Fibroblast of lung (primary cell): ENCODE measurements at regions not wholly inside any gene's neighbourhood (a gene's known extent, or its start where the extent isn't known, plus 50 kb on each side); places are given as distances from the start of the nearest gene placed in this dataset.

Experiments
- DNase-seq, 2 donors: peaks; one replicate each; pipeline versions ENCODE4 v3.0.0 to v3.0.0-alpha.2; 2010; ENCODE audit warnings: low read depth in 2 of 2
- H2AFZ ChIP-seq: 2 replicates; pipeline ENCODE4 v1.5.1; 2012; ENCODE audit warnings: low read length, control low read depth, inconsistent platforms
- H3K27ac ChIP-seq: 2 replicates; pipeline ENCODE4 v1.5.1; 2011; ENCODE audit warnings: low read length, control low read depth; ENCODE audit not compliant: insufficient read depth
- H3K27me3 ChIP-seq: 2 replicates; pipeline ENCODE4 v1.5.1; 2011; ENCODE audit warnings: mild to moderate bottlenecking, low read length; ENCODE audit not compliant: control insufficient read depth, insufficient read depth
- H3K36me3 ChIP-seq: 2 replicates; pipeline ENCODE4 v1.5.1; 2011; ENCODE audit warnings: low read length; ENCODE audit not compliant: control insufficient read depth, insufficient read depth
- H3K4me1 ChIP-seq: 2 replicates; pipeline ENCODE4 v1.5.1; 2011; ENCODE audit warnings: low read length; ENCODE audit not compliant: control insufficient read depth, insufficient read depth; ENCODE audit errors: extremely low read depth
- H3K4me2 ChIP-seq: 2 replicates; pipeline ENCODE4 v1.5.1; 2011; ENCODE audit warnings: low read length, control low read depth; ENCODE audit not compliant: insufficient read depth; ENCODE audit errors: extremely low read depth
- H3K4me3 ChIP-seq, 4 experiments: fragments of 200-600 bp in 1 of 4; sonication (generic) in 1 of 4; replicated peaks in 1 of 4; 2 replicates each; pipeline ENCODE4 v1.5.1; 2011 to 2016; ENCODE audit warnings: low read length in 4 of 4, low read depth in 3 of 4, mild to moderate bottlenecking in 3 of 4, control low read depth in 2 of 4, inconsistent platforms in 1 of 4, mixed read lengths in 1 of 4; ENCODE audit not compliant: insufficient read depth in 1 of 4; ENCODE audit errors: control extremely low read depth in 1 of 4
- H3K79me2 ChIP-seq: 2 replicates; pipeline ENCODE4 v1.5.1; 2012; ENCODE audit warnings: mild to moderate bottlenecking, low read length, inconsistent platforms; ENCODE audit not compliant: control insufficient read depth, insufficient read depth
- H3K9ac ChIP-seq: 2 replicates; pipeline ENCODE4 v1.5.1; 2011; ENCODE audit warnings: mild to moderate bottlenecking, low read length, control low read depth; ENCODE audit not compliant: insufficient read depth
- H3K9me3 ChIP-seq: 2 replicates; pipeline ENCODE4 v1.5.1; 2012; ENCODE audit warnings: low read depth, low read length; ENCODE audit not compliant: control insufficient read depth, insufficient read depth
- H4K20me1 ChIP-seq: 2 replicates; pipeline ENCODE4 v1.5.1; 2011; ENCODE audit warnings: low read length; ENCODE audit not compliant: control insufficient read depth, insufficient read depth; ENCODE audit errors: extremely low read depth
- CTCF ChIP-seq, 2 donors: IDR thresholded peaks in 1 of 2; conservative IDR thresholded peaks in 1 of 2; 1 replicate in 1 of 2; 2 replicates in 1 of 2; pipeline ENCODE4 v1.5.1; 2011 to 2012; ENCODE audit warnings: low read length in 2 of 2, control low read depth in 1 of 2, inconsistent platforms in 1 of 2, low read depth in 1 of 2, mild to moderate bottlenecking in 1 of 2
- EZH2 ChIP-seq: IDR thresholded peaks from 2 replicates; pipeline ENCODE4 v1.5.1; 2012; ENCODE audit warnings: low read length, control low read depth, mild to moderate bottlenecking; ENCODE audit errors: missing control alignments

- Histone ChIP-seq H3K9me3 (no peaks in the 10 kb centered on the region), H2AFZ (no peak overlapping the region), H3K27me3 (no peaks in the 10 kb centered on the region), H3K36me3 (no peaks in the 10 kb centered on the region), H3K27ac (peak overlapping the region; percentile 59), H3K9ac (no peak overlapping the region), H3K79me2 (no peaks in the 10 kb centered on the region), H3K4me3 (no peak overlapping the region), H4K20me1 (no peaks in the 10 kb centered on the region), H3K4me1 (peaks cover 3% of the 10 kb centered on the region), H3K4me2 (peak overlapping the region; percentile 13)
- TF ChIP-seq CTCF (conservative IDR thresholded peaks at IDR 0.05 in 1 of 2, IDR thresholded peaks at IDR 0.05 in 1 of 2; ENCODE audit: low read depth in 1 of 2, low read length in 2 of 2) (no peak), EZH2 (no peak)
- peak; percentile 63 to 78 for DNase-seq
Observed at GRCh38 chrX:38929966-38930421, 128.7 kb downstream of the MID1IP1 start.

- Histone ChIP-seq H3K9me3 (no peaks in the 10 kb centered on the region), H3K36me3 (no peaks in the 10 kb centered on the region), H3K4me1 (peaks cover 3% of the 10 kb centered on the region), H3K4me3 (no peak overlapping the region), H3K9ac (no peak overlapping the region), H3K79me2 (no peaks in the 10 kb centered on the region), H3K4me2 (no peak overlapping the region), H4K20me1 (no peaks in the 10 kb centered on the region), H3K27ac (no peak overlapping the region), H2AFZ (no peak overlapping the region), H3K27me3 (no peaks in the 10 kb centered on the region)
- DNase-seq = no peak
- no peak for TF ChIP-seq CTCF (conservative IDR thresholded peaks at IDR 0.05 in 1 of 2, IDR thresholded peaks at IDR 0.05 in 1 of 2; ENCODE audit: low read depth in 1 of 2, low read length in 2 of 2)
- TF ChIP-seq EZH2 = no peak
Observed at GRCh38 chrX:38930474-38930873, 129.2 kb downstream of the MID1IP1 start.

- Histone ChIP-seq H3K27ac (no peak overlapping the region), H3K9ac (no peak overlapping the region), H3K36me3 (no peaks in the 10 kb centered on the region), H4K20me1 (no peaks in the 10 kb centered on the region), H3K79me2 (no peaks in the 10 kb centered on the region), H3K4me3 (no peak overlapping the region), H3K4me1 (no peaks in the 10 kb centered on the region), H3K4me2 (no peak overlapping the region), H3K9me3 (no peaks in the 10 kb centered on the region), H3K27me3 (no peaks in the 10 kb centered on the region), H2AFZ (no peak overlapping the region)
- no peak for DNase-seq
- TF ChIP-seq CTCF (conservative IDR thresholded peaks at IDR 0.05 in 1 of 2, IDR thresholded peaks at IDR 0.05 in 1 of 2; ENCODE audit: low read depth in 1 of 2, low read length in 2 of 2) = no peak
- no peak for TF ChIP-seq EZH2
Observed at GRCh38 chrX:38935561-38935960, 134.3 kb downstream of the MID1IP1 start.
